H9 (cell line): ENCODE measurements at regions not wholly inside any gene's neighbourhood (a gene's known extent, or its start where the extent isn't known, plus 50 kb on each side); places are given as distances from the start of the nearest gene placed in this dataset.

Experiments used
- DNase-seq: peaks from one replicate; pipeline ENCODE4 v3.0.0-alpha.2; 2017
- H2AFZ ChIP-seq: one replicate; pipeline ENCODE4 v1.6.1; 2013; ENCODE audit warnings: mild to moderate bottlenecking, low read length, control low read depth, moderate library complexity
- H2AK5ac ChIP-seq: 2 replicates; pipeline ENCODE4 v1.6.1; 2013; ENCODE audit warnings: low read length, control low read depth, mixed read lengths; ENCODE audit not compliant: insufficient read length
- H2BK120ac ChIP-seq: one replicate; pipeline ENCODE4 v1.6.1; 2013; ENCODE audit warnings: low read depth, mild to moderate bottlenecking, low read length, control low read depth, inconsistent platforms; ENCODE audit not compliant: poor library complexity, severe bottlenecking
- H2BK12ac ChIP-seq: 2 replicates; pipeline ENCODE4 v1.6.1; 2013; ENCODE audit warnings: low read length, control low read depth, mixed read lengths, low read depth; ENCODE audit not compliant: insufficient read length
- H2BK15ac ChIP-seq: 2 replicates; pipeline ENCODE4 v1.6.1; 2013; ENCODE audit warnings: low read depth, low read length, control low read depth
- H2BK20ac ChIP-seq: one replicate; pipeline ENCODE4 v1.6.1; 2013; ENCODE audit warnings: low read depth, mild to moderate bottlenecking, low read length, control low read depth, inconsistent platforms; ENCODE audit not compliant: poor library complexity, severe bottlenecking
- H2BK5ac ChIP-seq: 2 replicates; pipeline ENCODE4 v1.6.1; 2013; ENCODE audit warnings: low read length, control low read depth, mixed read lengths; ENCODE audit not compliant: insufficient read length
- H3K14ac ChIP-seq: 2 replicates; pipeline ENCODE4 v1.6.1; 2013; ENCODE audit warnings: low read length, control low read depth; ENCODE audit not compliant: insufficient read depth
- H3K18ac ChIP-seq: 2 replicates; pipeline ENCODE4 v1.6.1; 2013; ENCODE audit warnings: low read depth, mild to moderate bottlenecking, mixed read lengths, low read length, control low read depth; ENCODE audit not compliant: insufficient read length
- H3K23ac ChIP-seq: 2 replicates; pipeline ENCODE4 v1.6.1; 2013; ENCODE audit warnings: low read length, control low read depth, mixed read lengths, low read depth; ENCODE audit not compliant: insufficient read length
- H3K23me2 ChIP-seq: 2 replicates; pipeline ENCODE4 v1.6.1; 2013; ENCODE audit warnings: low read depth, mild to moderate bottlenecking, mixed read lengths, low read length, control low read depth; ENCODE audit not compliant: insufficient read length, poor library complexity, severe bottlenecking
- H3K27ac ChIP-seq: 2 replicates; pipeline ENCODE4 v1.5.1; 2013; ENCODE audit warnings: low read length, control low read depth, mixed read lengths, low read depth; ENCODE audit not compliant: insufficient read length
- H3K27me3 ChIP-seq: 2 replicates; pipeline ENCODE4 v1.6.1; 2013; ENCODE audit warnings: low read length, control low read depth, inconsistent platforms; ENCODE audit not compliant: insufficient read depth
- H3K4ac ChIP-seq: 2 replicates; pipeline ENCODE4 v1.6.1; 2013; ENCODE audit warnings: low read depth, mild to moderate bottlenecking, control low read depth, inconsistent platforms, low read length, moderate library complexity
- H3K4me1 ChIP-seq: 2 replicates; pipeline ENCODE4 v1.6.1; 2013; ENCODE audit warnings: low read length, control low read depth, inconsistent platforms; ENCODE audit not compliant: insufficient read depth
- H3K4me2 ChIP-seq: 2 replicates; pipeline ENCODE4 v1.6.1; 2013; ENCODE audit warnings: low read length, control low read depth, mixed read lengths; ENCODE audit not compliant: insufficient read length, insufficient read depth
- H3K56ac ChIP-seq: 2 replicates; pipeline ENCODE4 v1.6.1; 2013; ENCODE audit warnings: low read depth, mild to moderate bottlenecking, mixed read lengths, low read length, control low read depth; ENCODE audit not compliant: insufficient read length
- H3K79me1 ChIP-seq: 2 replicates; pipeline ENCODE4 v1.6.1; 2013; ENCODE audit warnings: low read depth, mild to moderate bottlenecking, moderate library complexity, low read length, control low read depth, inconsistent platforms; ENCODE audit not compliant: insufficient read depth, poor library complexity, severe bottlenecking
- H3K79me2 ChIP-seq: 2 replicates; pipeline ENCODE4 v1.6.1; 2013; ENCODE audit warnings: low read length, control low read depth, inconsistent platforms; ENCODE audit not compliant: insufficient read depth
- H3K9ac ChIP-seq: 2 replicates; pipeline ENCODE4 v1.6.1; 2013; ENCODE audit warnings: low read length, control low read depth, mixed read lengths; ENCODE audit not compliant: insufficient read length; ENCODE audit errors: extremely low read depth
- H3K9me3 ChIP-seq: one replicate; pipeline ENCODE4 v1.6.1; 2013; ENCODE audit warnings: low read depth, low read length, inconsistent platforms; ENCODE audit not compliant: control insufficient read depth
- H3T11ph ChIP-seq: one replicate; pipeline ENCODE4 v1.6.1; 2013; ENCODE audit warnings: mild to moderate bottlenecking, low read length, control low read depth, inconsistent platforms
- H4K20me1 ChIP-seq: one replicate; pipeline ENCODE4 v1.6.1; 2013; ENCODE audit not compliant: control insufficient read depth, insufficient read length, insufficient read depth
- H4K5ac ChIP-seq: 2 replicates; pipeline ENCODE4 v1.6.1; 2013; ENCODE audit warnings: low read depth, mild to moderate bottlenecking, mixed read lengths, low read length, control low read depth; ENCODE audit not compliant: insufficient read length
- H4K8ac ChIP-seq: replicated peaks from 2 replicates; pipeline ENCODE4 v1.6.1; 2013; ENCODE audit warnings: low read length, control low read depth, mixed read lengths, low read depth; ENCODE audit not compliant: insufficient read length
- H4K91ac ChIP-seq: 2 replicates; pipeline ENCODE4 v1.6.1; 2013; ENCODE audit warnings: low read depth, mild to moderate bottlenecking, moderate library complexity, mixed read lengths, low read length, control low read depth; ENCODE audit not compliant: insufficient read length
- H3K27ac Mint-ChIP-seq, 3 experiments: 2 replicates in 2 of 3; 3 replicates in 1 of 3; pipeline ENCODE4 v1.8.0; 2020 to 2021; ENCODE audit warnings: mixed read lengths in 3 of 3, mild to moderate bottlenecking in 1 of 3, moderate library complexity in 1 of 3
- H3K27me3 Mint-ChIP-seq: 2 replicates; pipeline ENCODE4 v1.8.0; 2021; ENCODE audit warnings: low read depth, mild to moderate bottlenecking, moderate library complexity, mixed read lengths
- H3K36me3 Mint-ChIP-seq, 3 experiments: 2 replicates in 2 of 3; 3 replicates in 1 of 3; pipeline ENCODE4 v1.8.0; 2020 to 2021; ENCODE audit warnings: low read depth in 3 of 3, mixed read lengths in 3 of 3; ENCODE audit not compliant: insufficient read depth in 1 of 3
- H3K4me1 Mint-ChIP-seq, 2 experiments: 2 replicates each; pipeline ENCODE4 v1.8.0; 2020; ENCODE audit warnings: mixed read lengths in 2 of 2
- H3K4me3 Mint-ChIP-seq, 2 experiments: 2 replicates in 1 of 2; 3 replicates in 1 of 2; pipeline ENCODE4 v1.8.0; 2020 to 2021; ENCODE audit warnings: mild to moderate bottlenecking in 2 of 2, mixed read lengths in 2 of 2, moderate library complexity in 1 of 2
- H3K9me3 Mint-ChIP-seq, 2 experiments: 2 replicates in 1 of 2; 3 replicates in 1 of 2; pipeline ENCODE4 v1.8.0; 2020; ENCODE audit warnings: mild to moderate bottlenecking in 2 of 2, mixed read lengths in 2 of 2, moderate library complexity in 1 of 2
- CTCF ChIP-seq: fragments of 200-600 bp; sonication (generic); conservative IDR thresholded peaks from 3 replicates; pipeline ENCODE4 v1.8.0; 2021; ENCODE audit warnings: antibody characterized with exemption, mild to moderate bottlenecking
- WGBS: extraction: QIAGEN DNeasy Blood & Tissue Kit; methylation state at CpG from one replicate; pipeline ENCODE4 v1.1.7; 2013; ENCODE audit warnings: missing lambda C conversion rate, low lambda C conversion rate, mixed read lengths; ENCODE audit not compliant: insufficient read length; ENCODE audit errors: extremely low coverage; 5-methylcytosine and 5-hydroxymethylcytosine counted together

GRCh38 chr1:218948446-218948845, 225.2 kb upstream of the LYPLAL1 start:
- TF ChIP-seq CTCF: no peak
- no peak overlapping the region for H2BK12ac ChIP-seq
- Mint-ChIP-seq H3K9me3 (no peaks in the 10 kb centered on the region), H3K4me1 (no peaks in the 10 kb centered on the region), H3K27me3 (no peaks in the 10 kb centered on the region), H3K4me3 (no peak overlapping the region), H3K27ac (no peak overlapping the region), H3K36me3 (0 out of 7 replicates have a peak, but pooled peaks cover 0 to 1% (median 0%) of the 10 kb centered on the region in 3 experiments)
- no CpG with 5 or more reads among the region's 6 CpGs for WGBS
- no peak overlapping the region for H4K8ac ChIP-seq
- H3K4ac ChIP-seq: no peak overlapping the region
- no peak overlapping the region for H2BK5ac ChIP-seq
- H3K14ac ChIP-seq: no peak overlapping the region
- H3K27ac ChIP-seq: no peak overlapping the region
- H3K18ac ChIP-seq: no peak overlapping the region
- no peaks in the 10 kb centered on the region for H3K23me2 ChIP-seq
- H3K9me3 ChIP-seq: no peaks in the 10 kb centered on the region
- H3K79me2 ChIP-seq: no peaks in the 10 kb centered on the region
- no peak overlapping the region for H4K91ac ChIP-seq
- no peak overlapping the region for H3K23ac ChIP-seq
- H2AFZ ChIP-seq: no peak overlapping the region
- no peak overlapping the region for H3K9ac ChIP-seq
- H3K4me1 ChIP-seq: no peaks in the 10 kb centered on the region
- no peak overlapping the region for H4K5ac ChIP-seq
- no peak overlapping the region for H3K4me2 ChIP-seq
- no peak for DNase-seq
- H3T11ph ChIP-seq: no peak overlapping the region
- H2BK20ac ChIP-seq: no peak overlapping the region
- H3K27me3 ChIP-seq: no peaks in the 10 kb centered on the region
- no peak overlapping the region for H3K56ac ChIP-seq
- no peak overlapping the region for H2BK15ac ChIP-seq
- no peak overlapping the region for H2BK120ac ChIP-seq
- H4K20me1 ChIP-seq: no peaks in the 10 kb centered on the region
- H2AK5ac ChIP-seq: no peak overlapping the region
- no peaks in the 10 kb centered on the region for H3K79me1 ChIP-seq
